IPS DF 19.7 (cell line): ENCODE measurements at regions not wholly inside any gene's neighbourhood (a gene's known extent, or its start where the extent isn't known, plus 50 kb on each side); places are given as distances from the start of the nearest gene placed in this dataset.
"Not testable (repeated sequence)": the region's sequence is repeated elsewhere in the genome, so short reads cannot be mapped to it uniquely, and the experiment has no call there.

Experiments
- DNase-seq: peaks from one replicate; pipeline ENCODE4 v3.0.0-alpha.2; 2013; ENCODE audit warnings: low read depth, low spot score

- DNase-seq, result no peak
Observed at GRCh38 chr12:127761880-127762279, 505.1 kb upstream of the TMEM132C start.

GRCh38 chr12:127767656-127768055 is 499.3 kb upstream of the TMEM132C start:
- no peak for DNase-seq

GRCh38 chr12:127770118-127770517 is 496.9 kb upstream of the TMEM132C start:
- DNase-seq, result no peak

GRCh38 chr12:127771546-127771945 is 495.4 kb upstream of the TMEM132C start:
- DNase-seq, result no peak

GRCh38 chr12:127773520-127773919 is 493.4 kb upstream of the TMEM132C start:
- DNase-seq, result peak; percentile 42

- DNase-seq, result no peak
Observed at GRCh38 chr12:127774828-127775227, 492.1 kb upstream of the TMEM132C start.

- DNase-seq, result no peak
Observed at GRCh38 chr12:127779301-127780045, 487.5 kb upstream of the TMEM132C start.

GRCh38 chr12:127780881-127781280 is 486.1 kb upstream of the TMEM132C start:
- DNase-seq, result no peak

GRCh38 chr12:127781336-127781735 is 485.6 kb upstream of the TMEM132C start:
- DNase-seq, result no peak

- DNase-seq, result no peak
Observed at GRCh38 chr12:127785540-127785939, 481.4 kb upstream of the TMEM132C start.

GRCh38 chr12:127785986-127786590 is 480.9 kb upstream of the TMEM132C start:
- DNase-seq, result no peak

GRCh38 chr12:127787544-127787943 is 479.4 kb upstream of the TMEM132C start:
- DNase-seq, result no peak

GRCh38 chr12:127790376-127790775 is 476.6 kb upstream of the TMEM132C start:
- no peak for DNase-seq

GRCh38 chr12:127791217-127791616 is 475.8 kb upstream of the TMEM132C start:
- DNase-seq, result no peak

- DNase-seq, result no peak
Observed at GRCh38 chr12:127797918-127798317, 469.1 kb upstream of the TMEM132C start.

- no peak for DNase-seq
Observed at GRCh38 chr12:127802271-127802670, 464.7 kb upstream of the TMEM132C start.

GRCh38 chr12:127803545-127803944 is 463.4 kb upstream of the TMEM132C start:
- DNase-seq, result no peak

GRCh38 chr12:127809275-127809674 is 457.7 kb upstream of the TMEM132C start:
- DNase-seq, result no peak

- no peak for DNase-seq
Observed at GRCh38 chr12:127810041-127810440, 456.9 kb upstream of the TMEM132C start.

- DNase-seq, result not testable (repeated sequence)
Observed at GRCh38 chr12:127810459-127810858, 456.5 kb upstream of the TMEM132C start.

GRCh38 chr12:127811988-127812387 is 455.0 kb upstream of the TMEM132C start:
- DNase-seq, result peak; percentile 3

- no peak for DNase-seq
Observed at GRCh38 chr12:127813147-127813546, 453.8 kb upstream of the TMEM132C start.

GRCh38 chr12:127819056-127819455 is 447.9 kb upstream of the TMEM132C start:
- DNase-seq, result no peak
